Adrenal gland (tissue), 9 donors: ENCODE measurements at regions not wholly inside any gene's neighbourhood (a gene's known extent, or its start where the extent isn't known, plus 50 kb on each side); places are given as distances from the start of the nearest gene placed in this dataset.

Experiments used
- DNase-seq, 7 donors: peaks; one replicate each; pipeline ENCODE4 v3.0.0-alpha.2; 2019 to 2020
- H3K27ac ChIP-seq, 5 donors: fragments of 200-600 bp; sonication (generic) in 4 of 5; 1 replicate in 3 of 5; 2 replicates in 2 of 5; pipeline versions ENCODE4 v1.5.1 to v1.8.0; 2016 to 2020; ENCODE audit warnings: mild to moderate bottlenecking in 1 of 5
- H3K27me3 ChIP-seq: fragments of 200-600 bp; 2 replicates; pipeline ENCODE4 v1.8.0; 2021
- H3K36me3 ChIP-seq, 2 donors: fragments of 200-600 bp; replicated peaks in 1 of 2; 1 replicate in 1 of 2; 2 replicates in 1 of 2; pipeline versions ENCODE4 v1.5.1 to v1.8.0; 2018 to 2022
- H3K4me1 ChIP-seq, 2 donors: fragments of 200-600 bp; replicated peaks in 1 of 2; 1 replicate in 1 of 2; 2 replicates in 1 of 2; pipeline versions ENCODE4 v1.5.1 to v1.8.0; 2018 to 2021
- H3K4me3 ChIP-seq, 4 donors: fragments of 200-600 bp; sonication (generic) in 3 of 4; one replicate each; pipeline ENCODE4 v1.5.1; 2016 to 2018
- H3K9me3 ChIP-seq, 3 donors: fragments of 200-600 bp; sonication (generic) in 1 of 3; replicated peaks in 1 of 3; 1 replicate in 2 of 3; 2 replicates in 1 of 3; pipeline versions ENCODE4 v1.5.1 to v1.8.0; 2016 to 2021
- CTCF ChIP-seq, 6 experiments: fragments of 450-650 bp in 4 of 6; fragments of 200-600 bp in 2 of 6; sonication (generic) in 1 of 6; IDR thresholded peaks; 1 replicate in 5 of 6; 2 replicates in 1 of 6; pipeline versions ENCODE4 v1.5.1 to v1.8.0; 2016 to 2021; ENCODE audit warnings: antibody characterized with exemption in 6 of 6, mild to moderate bottlenecking in 2 of 6, moderate library complexity in 1 of 6
- POLR2A ChIP-seq, 2 donors: fragments of 450-650 bp; IDR thresholded peaks; one replicate each; pipeline ENCODE4 v1.6.1; 2017; ENCODE audit warnings: antibody characterized with exemption in 2 of 2, mild to moderate bottlenecking in 2 of 2, moderate library complexity in 1 of 2
- WGBS, 4 donors: extraction: QIAGEN DNeasy Blood & Tissue Kit in 2 of 4; methylation state at CpG; one replicate each; pipeline versions ENCODE4 v1.1.5 to v1.1.7; 2013 to 2017; 5-methylcytosine and 5-hydroxymethylcytosine counted together
- intact Hi-C, 2 donors: fragments of 100-400 bp; cut with DNase I; formaldehyde crosslinking; loops; one replicate each; pipeline versions ENCODE4 v1.14.1 to v1.15.0; 2022 to 2023
- donor health status: healthy with polysubstance abuse.
- donor health status: Bipolar disorder and iron deficiency.
- donor health status: DM: yes; HTN: yes; CAD: no.
- donor health status: DM: no; HTN: no; CAD: no.
- donor health status: DM: no; HTN: no; CAD: no.

- Histone ChIP-seq H3K27ac (no peak overlapping the region), H3K4me3 (no peak overlapping the region), H3K27me3 (no peaks in the 10 kb centered on the region), H3K4me1 (no peaks in the 10 kb centered on the region), H3K36me3 (no peaks in the 10 kb centered on the region), H3K9me3 (peaks cover 0 to 4% (median 0%) of the 10 kb centered on the region in 3 donors)
- DNase-seq, result no peak
- 89 to 96% (median 95%) methylated on average over 5 of the region's 5 CpGs for whole genome bisulfite sequencing, 4 donors
- TF ChIP-seq POLR2A (IDR thresholded peaks at IDR 0.05) (no peak), CTCF (IDR thresholded peaks at IDR 0.05) (no peak)
- intact Hi-C loops, result no loop called here
Measured at GRCh38 chr13:22625691-22626090, 555.1 kb upstream of the SGCG start.

- DNase-seq, result no peak
- H3K36me3 ChIP-seq, result no peaks in the 10 kb centered on the region
- WGBS, 4 donors, result 80 to 95% (median 91%) methylated on average over 2 of the region's 2 CpGs
- H3K9me3 ChIP-seq, result no peaks in the 10 kb centered on the region
- H3K4me3 ChIP-seq, result no peak overlapping the region
- TF ChIP-seq CTCF (IDR thresholded peaks at IDR 0.05), result no peak
- TF ChIP-seq POLR2A (IDR thresholded peaks at IDR 0.05), result no peak
- H3K27me3 ChIP-seq, result no peaks in the 10 kb centered on the region
- no peak overlapping the region for H3K27ac ChIP-seq
- intact Hi-C loops, result no loop called here
- H3K4me1 ChIP-seq, result no peaks in the 10 kb centered on the region
Measured at GRCh38 chr13:22629374-22629773, 551.4 kb upstream of the SGCG start.

- DNase-seq, result no peak
- H3K9me3 ChIP-seq, result no peaks in the 10 kb centered on the region
- H3K4me1 ChIP-seq, result no peaks in the 10 kb centered on the region
- intact Hi-C loops, result no loop called here
- TF ChIP-seq CTCF (IDR thresholded peaks at IDR 0.05) (no peak), POLR2A (IDR thresholded peaks at IDR 0.05) (no peak)
- H3K27me3 ChIP-seq, result no peaks in the 10 kb centered on the region
- H3K36me3 ChIP-seq, result no peaks in the 10 kb centered on the region
- no peak overlapping the region for H3K27ac ChIP-seq
- 92 to 100% (median 93%) methylated on average over 5 to 8 of the region's 8 CpGs for WGBS, 4 donors
- H3K4me3 ChIP-seq, result no peak overlapping the region
Measured at GRCh38 chr13:22642088-22642487, 538.7 kb upstream of the SGCG start.

GRCh38 chr13:22644941-22645340 lies 535.8 kb upstream of the SGCG start:
- 54 to 68% (median 66%) methylated on average over 4 of the region's 4 CpGs for WGBS, 4 donors
- no peaks in the 10 kb centered on the region for H3K9me3 ChIP-seq
- no peak overlapping the region for H3K27ac ChIP-seq
- H3K27me3 ChIP-seq, result no peaks in the 10 kb centered on the region
- H3K36me3 ChIP-seq, result no peaks in the 10 kb centered on the region
- no peak for DNase-seq
- TF ChIP-seq POLR2A (IDR thresholded peaks at IDR 0.05) (no peak), CTCF (IDR thresholded peaks at IDR 0.05) (no peak)
- no peak overlapping the region for H3K4me3 ChIP-seq
- intact Hi-C loops, result no loop called here
- no peaks in the 10 kb centered on the region for H3K4me1 ChIP-seq
